GM21786 (cell line): ENCODE measurements at regions not wholly inside any gene's neighbourhood (a gene's known extent, or its start where the extent isn't known, plus 50 kb on each side); places are given as distances from the start of the nearest gene placed in this dataset.

Source experiments
- ATAC-seq: cut with Tn5 transposase; IDR thresholded peaks from one replicate; pipeline ENCODE4 v1.9.1; 2021; ENCODE audit not compliant: unreplicated experiment

DNA sequence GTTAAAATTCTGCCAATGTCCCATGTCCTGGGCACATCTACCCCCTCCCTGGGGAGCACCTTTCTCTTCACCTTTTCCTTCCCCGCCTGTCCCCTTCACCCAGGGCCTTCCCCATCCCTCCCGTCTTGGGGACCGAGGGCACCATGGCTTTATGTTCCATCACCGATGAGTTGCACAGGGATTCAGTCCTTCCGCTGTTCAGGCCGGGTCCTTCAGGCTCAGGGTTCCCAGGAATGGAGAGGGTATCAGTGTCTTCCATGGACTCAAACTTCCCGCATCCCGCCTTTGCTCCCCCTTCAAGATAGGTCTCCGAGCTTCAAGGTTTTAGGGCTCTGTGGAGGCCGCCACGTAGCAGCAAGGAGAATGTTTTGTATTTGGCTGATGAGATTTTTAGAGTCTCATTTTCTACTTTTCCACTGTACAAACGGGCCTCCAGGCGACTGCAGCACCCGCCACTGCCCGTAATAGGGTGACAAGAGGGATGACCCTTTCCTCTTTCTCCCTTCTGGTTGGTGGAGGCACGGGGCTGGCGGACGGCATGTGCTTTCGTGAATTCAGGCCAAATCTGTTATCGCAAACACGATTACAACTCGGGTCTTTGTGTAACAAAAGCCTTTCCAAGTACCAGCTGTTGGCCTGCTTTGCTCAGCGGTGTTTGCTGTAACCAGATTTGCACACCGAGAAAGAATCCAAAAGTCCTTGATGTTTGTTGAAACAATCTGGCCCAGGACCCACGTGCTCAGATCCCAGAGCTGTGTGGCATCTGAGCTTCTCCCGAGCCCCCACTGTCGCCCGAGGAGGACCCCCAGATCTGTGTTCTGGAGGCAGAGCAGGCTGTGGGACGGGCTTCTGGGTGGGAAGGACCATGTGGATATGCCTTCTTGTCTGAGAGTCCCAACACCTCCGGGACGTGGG is 236.3 kb downstream of the SEC14L1 start:
- ATAC-seq: no peak

DNA sequence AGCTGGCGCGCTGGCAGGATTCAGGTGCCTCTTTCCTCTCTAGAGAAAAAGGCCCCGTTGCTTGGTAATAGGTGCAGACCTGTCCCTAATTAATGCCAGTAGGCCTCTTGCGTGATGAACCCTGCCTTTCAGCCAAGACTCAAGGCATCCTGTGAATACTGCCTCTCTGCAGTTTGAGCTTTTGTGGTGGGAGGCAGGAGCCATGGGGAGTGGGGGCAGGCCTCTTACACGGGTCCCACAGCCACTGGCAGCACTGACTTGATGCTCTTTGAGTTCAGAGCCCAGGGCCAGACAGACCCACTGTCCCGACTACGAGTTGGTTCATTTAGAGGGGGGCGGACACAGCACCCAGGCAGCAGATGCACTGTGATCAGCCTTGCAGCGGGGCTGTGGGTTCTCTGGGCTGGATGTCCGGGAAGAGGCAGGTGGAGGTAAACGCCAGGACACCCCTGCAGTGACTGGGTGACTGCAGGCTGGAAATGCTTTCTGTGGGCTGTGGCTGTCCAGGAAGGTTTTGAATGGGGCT is 237.0 kb downstream of the SEC14L1 start:
- ATAC-seq: no peak

- no peak for ATAC-seq
These were observed 237.7 kb downstream of the SEC14L1 start for GRCh38 chr17:77378318-77379064.

GRCh38 chr17:77379065-77379428 is 238.3 kb downstream of the SEC14L1 start:
- no peak for ATAC-seq

DNA sequence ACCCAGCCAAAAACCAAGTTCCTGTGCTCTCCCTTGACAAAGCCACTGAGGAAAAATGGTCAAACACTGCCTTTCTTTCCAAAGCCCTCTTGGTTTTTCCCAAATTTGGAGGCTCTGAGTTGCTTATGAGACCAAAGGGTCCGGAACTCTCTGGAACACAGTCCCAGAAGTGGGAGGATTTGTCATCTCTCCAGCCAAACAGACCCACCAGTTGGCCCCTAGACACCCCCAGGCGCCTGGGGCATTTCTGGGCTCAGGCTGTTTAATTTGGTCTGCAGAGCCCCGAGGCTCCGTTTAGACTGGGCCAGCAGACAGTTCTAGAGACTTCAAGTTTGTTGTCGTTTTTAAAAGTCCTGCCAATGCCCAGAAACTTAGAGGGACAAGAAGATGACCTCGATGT is 239.1 kb downstream of the SEC14L1 start:
- ATAC-seq: no peak

DNA sequence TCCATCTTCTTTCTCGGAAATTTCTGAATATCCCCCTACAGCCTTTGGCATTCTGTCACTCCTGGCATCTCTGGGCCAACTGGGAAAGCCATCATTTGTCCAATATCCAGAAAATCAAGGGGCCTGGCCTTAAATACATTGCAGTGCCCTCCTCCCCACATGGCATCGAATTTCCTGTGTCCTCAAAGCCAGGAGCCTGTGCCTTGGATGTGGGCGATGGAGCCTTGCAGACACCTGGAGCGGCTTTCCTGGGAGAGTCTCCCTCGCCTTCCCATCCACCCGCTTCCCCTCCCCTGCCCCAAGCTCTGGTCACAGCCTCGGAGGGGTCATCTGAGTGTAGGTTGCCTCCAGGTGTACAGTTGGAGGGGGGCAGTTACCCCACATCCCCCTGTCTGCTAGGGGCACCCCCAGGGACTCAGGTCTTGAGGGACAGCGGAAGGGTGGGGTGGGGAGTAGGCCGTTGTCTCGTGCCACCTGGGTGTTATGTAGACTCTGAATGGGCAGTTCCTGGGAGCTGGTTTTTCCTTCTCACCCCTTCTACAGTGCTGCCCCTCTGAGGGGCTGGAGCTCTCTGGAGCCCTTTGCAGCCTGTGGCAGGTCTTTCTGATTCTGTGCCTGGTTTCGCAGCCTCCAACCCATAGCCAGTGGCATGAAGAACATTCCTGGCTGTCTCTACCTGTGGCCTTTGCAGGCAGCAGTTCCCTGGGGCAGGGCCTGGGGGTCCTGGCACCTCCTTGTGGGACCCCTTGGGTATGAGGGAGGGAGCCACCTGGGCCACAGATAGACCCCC is 239.8 kb downstream of the SEC14L1 start:
- ATAC-seq: no peak

DNA sequence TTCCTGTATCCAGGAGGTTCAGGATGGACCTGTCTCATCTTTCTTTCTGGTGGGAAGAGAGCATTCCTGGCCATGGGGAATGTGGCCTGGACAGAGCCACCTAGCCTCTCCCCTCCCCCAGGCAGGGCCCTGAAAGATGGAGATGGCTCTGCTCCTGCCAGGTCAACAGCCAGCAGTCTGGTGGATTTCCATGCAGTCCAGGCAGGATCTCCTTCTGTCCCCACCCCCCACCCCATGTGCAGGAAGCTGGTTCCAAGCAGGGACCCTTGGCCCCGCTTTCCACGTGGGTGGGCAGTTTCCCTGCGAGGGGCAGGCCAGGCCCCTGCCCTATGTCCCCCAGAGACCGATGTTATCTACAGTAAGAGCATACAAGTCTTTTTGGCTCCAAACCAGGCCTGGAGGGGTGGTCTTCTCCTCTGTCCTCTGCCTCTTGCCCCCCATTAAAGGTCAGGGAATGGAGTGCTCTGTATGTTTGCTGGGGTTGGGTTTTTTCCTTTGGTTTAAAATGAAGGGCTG is 240.5 kb downstream of the SEC14L1 start:
- ATAC-seq: no peak

DNA sequence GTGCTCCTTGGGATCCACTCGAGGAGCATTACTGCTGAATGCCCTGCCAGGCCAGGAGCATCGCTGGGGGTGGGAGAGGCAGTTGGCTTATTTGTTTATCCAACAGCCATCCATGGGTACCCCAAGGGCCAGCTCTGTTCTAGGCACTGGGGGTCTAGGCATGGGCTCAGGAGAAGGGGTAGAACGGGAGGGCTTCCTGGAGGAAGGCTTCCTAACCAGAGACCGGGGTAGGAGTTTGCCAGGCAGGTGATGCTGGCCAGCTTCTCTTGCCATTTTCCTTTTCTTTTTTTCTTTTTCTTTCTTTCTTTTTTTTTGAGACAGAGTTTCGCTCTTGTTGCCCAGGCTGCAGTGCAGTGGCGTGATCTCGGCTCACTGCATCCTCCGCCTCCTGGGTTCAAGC is 241.0 kb downstream of the SEC14L1 start:
- ATAC-seq: no peak

- no peak for ATAC-seq
These were observed 241.7 kb downstream of the SEC14L1 start for GRCh38 chr17:77382356-77382911.

DNA sequence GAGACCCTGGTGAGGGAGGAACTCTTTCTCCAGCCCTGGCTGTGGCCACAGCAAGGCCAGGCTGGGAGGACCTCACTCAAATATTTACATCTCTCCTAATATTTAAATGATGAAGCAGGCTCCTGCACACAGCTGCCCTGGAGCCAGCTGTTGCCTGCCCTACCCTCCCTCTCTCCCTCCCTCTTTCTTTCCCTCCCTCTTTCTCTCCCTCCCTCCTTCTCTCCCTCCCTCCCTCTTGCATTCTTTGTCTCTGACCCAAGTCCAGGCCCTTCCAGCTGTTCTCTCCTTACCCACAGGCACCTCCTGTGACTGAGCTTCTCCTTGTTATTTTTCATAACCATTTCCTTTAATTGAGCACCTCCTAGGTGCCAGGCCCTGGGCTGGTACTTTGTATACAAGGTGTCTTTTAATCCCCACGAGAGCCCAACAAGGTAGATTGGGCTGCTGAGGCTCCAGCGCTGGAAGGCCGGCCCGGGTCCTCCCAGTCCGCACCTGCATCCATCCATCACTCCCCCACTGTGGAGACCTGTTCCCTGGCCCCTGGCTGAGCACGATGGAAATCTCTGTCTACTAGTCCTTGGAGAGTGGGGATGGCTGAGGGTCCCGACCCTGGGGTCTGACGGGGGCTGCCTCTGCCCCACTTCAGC is 242.3 kb downstream of the SEC14L1 start:
- ATAC-seq: no peak

- no peak for ATAC-seq
These were observed 243.1 kb downstream of the SEC14L1 start for GRCh38 chr17:77383613-77384608.

DNA sequence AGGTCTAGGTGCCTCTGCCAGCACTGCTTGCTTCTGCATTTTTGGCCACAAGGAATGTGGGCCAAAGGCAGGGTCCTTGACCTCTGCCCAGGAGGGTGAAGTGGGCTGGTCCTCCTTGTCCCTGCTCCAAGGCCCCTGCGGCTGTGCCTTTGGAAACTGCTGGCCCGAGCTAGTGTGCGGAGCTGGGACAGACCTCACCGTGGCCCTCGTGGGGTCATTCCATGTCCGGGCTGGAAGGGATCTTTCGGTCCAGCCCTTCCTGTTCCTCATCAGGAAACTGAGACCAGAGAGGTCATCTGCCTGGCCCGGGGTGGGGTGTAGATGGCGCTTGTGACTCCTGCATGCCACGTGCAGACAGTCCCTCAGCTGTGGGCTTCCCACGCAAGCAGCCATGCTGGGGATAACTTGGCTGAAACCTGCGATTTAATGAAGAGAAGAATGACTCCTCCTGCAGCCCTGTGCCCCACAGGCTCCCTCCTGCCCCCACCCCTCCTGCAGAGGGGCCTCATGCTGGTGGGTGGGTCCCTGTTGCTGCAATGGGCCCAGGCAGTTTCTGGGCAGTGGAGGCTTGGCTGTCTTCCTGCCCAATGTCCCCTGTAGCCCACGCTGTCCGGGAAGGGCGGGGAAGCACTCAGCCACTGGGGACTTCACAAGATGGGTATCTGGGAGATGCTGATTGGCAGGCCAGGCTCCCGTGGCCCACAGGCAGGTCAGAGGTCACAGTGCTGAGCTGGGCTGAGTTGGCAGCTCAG is 245.2 kb downstream of the SEC14L1 start:
- no peak for ATAC-seq

DNA sequence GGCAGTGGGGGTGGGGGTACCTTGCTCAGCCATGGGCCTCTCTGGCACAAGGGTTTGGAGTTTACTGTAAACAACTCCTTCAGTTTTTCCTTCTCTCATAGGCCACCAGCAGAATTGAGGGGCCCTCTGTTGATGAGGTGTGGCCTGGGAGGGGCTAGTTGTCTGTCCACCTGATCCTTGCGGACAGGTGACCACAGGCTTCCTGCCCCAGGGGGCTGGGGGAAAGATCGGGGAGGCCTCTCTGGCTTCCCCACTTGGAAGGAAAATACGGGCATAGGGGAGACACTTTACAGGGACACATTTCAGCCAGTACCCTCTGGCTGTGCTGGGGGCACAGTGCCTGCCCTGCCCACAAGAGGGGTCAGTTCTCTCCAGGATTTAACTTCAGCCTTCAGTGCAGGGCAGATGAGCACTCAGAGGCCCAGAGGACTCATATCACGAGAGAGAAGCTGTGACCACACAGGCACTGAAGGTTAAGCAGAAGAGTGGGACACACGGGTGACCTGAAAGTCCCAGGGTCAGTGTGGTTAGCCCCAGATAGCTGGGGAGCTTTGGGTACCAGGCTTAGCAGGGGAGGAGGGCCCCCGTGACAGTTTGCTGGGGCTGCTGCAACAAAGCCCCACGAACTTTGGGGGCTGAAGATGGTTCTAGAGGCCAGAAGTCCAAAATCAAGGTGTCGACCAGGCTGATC is 245.9 kb downstream of the SEC14L1 start:
- no peak for ATAC-seq

DNA sequence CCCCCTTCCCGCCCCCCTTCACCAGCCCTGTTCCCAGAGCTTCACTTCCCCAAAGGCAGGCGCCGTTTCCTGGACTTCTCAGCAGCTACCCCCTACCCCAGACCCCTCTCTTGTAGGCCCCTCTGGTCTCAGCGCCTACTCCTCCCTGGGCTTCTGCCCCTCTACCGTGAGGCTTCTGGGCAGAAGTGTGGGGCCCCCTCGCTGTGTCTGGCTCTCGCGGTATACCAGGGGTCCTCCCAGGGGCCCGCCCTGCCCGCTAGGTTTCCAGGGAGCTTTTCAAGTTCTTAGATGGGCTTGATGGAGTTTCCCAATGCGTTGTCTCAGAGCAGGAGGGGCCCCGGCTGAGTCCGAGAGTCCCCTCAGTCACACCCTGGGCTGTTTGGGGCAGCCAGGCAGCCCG is 247.1 kb downstream of the SEC14L1 start:
- no peak for ATAC-seq

- ATAC-seq: no peak
These were observed 247.9 kb downstream of the SEC14L1 start for GRCh38 chr17:77388384-77389306.

- no peak for ATAC-seq
These were observed 250.1 kb downstream of the SEC14L1 start for GRCh38 chr17:77390870-77391269.
